ENCODE measurements at regions not wholly inside any gene's neighbourhood (a gene's known extent, or its start where the extent isn't known, plus 50 kb on each side); places are given as distances from the start of the nearest gene placed in this dataset.
"Not testable (repeated sequence)": the region's sequence is repeated elsewhere in the genome, so short reads cannot be mapped to it uniquely, and the experiment has no call there.

GRCh38 chr6:82775361-82775760 is 290.3 kb downstream of the UBE3D start:
- DNase-seq (ENCODE audit: low spot score in 2 of 2) (no peak), ATAC-seq (no peak)
- H3K27ac Mint-ChIP-seq = no peak overlapping the region
- no peaks in the 10 kb centered on the region for H3K9me3 Mint-ChIP-seq
- H3K36me3 Mint-ChIP-seq = no peaks in the 10 kb centered on the region

GRCh38 chr6:82775981-82776380 is 289.7 kb downstream of the UBE3D start:
- DNase-seq (ENCODE audit: low spot score in 2 of 2) = no peak
- no peaks in the 10 kb centered on the region for H3K36me3 Mint-ChIP-seq

GRCh38 chr6:82779041-82779440 is 286.6 kb downstream of the UBE3D start:
- ATAC-seq (no peak), DNase-seq (ENCODE audit: low spot score in 2 of 2) (no peak)
- Mint-ChIP-seq H3K27ac (no peak overlapping the region), H3K36me3 (no peaks in the 10 kb centered on the region), H3K9me3 (no peaks in the 10 kb centered on the region)

More at GRCh38 chr6:82775981-82776380, 289.7 kb downstream of the UBE3D start:
- Mint-ChIP-seq H3K27ac (no peak overlapping the region), H3K9me3 (no peaks in the 10 kb centered on the region)
- peak in 1 of 2 donors; percentile 68 for ATAC-seq

DNA sequence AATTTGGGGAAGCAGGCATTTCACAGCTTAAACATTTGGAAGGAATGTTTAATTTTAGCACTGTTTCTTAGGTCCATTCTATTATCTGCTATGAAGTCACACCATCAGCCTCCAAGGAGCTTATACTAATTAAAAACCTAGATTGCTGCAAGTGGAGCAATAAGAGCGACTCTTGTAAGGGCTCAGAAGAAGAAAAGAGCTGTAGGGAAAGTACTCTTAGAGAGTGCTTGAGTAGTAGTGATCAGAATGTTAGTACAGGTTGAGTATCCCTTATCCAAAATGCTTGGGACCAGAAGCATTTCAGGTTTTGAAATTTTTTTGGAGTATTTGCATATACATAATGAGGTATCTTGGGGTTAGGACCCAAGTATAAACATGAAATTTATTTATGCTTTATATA is 285.3 kb downstream of the UBE3D start:
- H3K27ac Mint-ChIP-seq = no peak overlapping the region
- ATAC-seq = no peak
- no peak for DNase-seq (ENCODE audit: low spot score in 2 of 2)
- H3K36me3 Mint-ChIP-seq = no peaks in the 10 kb centered on the region
- H3K9me3 Mint-ChIP-seq = no peaks in the 10 kb centered on the region

DNA sequence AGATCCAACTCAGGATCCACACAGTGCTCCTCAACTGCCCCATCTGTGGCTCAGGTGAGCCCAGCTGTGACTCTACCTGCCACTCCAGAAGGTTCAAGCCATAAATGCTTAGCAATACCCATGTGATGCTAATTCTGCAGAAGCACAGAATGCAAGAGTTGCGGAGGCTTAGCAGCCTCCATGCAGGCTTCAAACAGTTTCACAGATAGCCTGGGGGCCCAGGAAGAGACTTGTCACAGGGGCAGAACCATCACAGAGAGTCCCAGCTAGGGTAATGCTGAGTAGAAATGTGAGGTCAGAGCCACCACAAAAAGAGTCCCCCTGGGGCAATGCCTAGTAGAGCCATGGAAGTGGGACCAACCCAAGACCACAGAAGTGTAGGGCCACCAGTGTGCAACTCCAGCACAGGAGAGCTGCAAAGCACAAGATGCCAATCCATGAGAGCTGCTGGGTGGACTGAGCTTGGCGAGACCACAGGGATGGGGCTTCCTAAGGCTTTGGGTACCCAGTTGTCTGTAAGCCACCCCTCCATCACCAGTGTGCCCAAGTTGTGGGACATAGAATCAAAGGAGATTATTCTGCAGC is 283.9 kb downstream of the UBE3D start:
- no peaks in the 10 kb centered on the region for H3K9me3 Mint-ChIP-seq
- H3K27ac Mint-ChIP-seq = no peak overlapping the region
- ATAC-seq = no peak
- no peak for DNase-seq (ENCODE audit: low spot score in 2 of 2)
- no peaks in the 10 kb centered on the region for H3K36me3 Mint-ChIP-seq

DNA sequence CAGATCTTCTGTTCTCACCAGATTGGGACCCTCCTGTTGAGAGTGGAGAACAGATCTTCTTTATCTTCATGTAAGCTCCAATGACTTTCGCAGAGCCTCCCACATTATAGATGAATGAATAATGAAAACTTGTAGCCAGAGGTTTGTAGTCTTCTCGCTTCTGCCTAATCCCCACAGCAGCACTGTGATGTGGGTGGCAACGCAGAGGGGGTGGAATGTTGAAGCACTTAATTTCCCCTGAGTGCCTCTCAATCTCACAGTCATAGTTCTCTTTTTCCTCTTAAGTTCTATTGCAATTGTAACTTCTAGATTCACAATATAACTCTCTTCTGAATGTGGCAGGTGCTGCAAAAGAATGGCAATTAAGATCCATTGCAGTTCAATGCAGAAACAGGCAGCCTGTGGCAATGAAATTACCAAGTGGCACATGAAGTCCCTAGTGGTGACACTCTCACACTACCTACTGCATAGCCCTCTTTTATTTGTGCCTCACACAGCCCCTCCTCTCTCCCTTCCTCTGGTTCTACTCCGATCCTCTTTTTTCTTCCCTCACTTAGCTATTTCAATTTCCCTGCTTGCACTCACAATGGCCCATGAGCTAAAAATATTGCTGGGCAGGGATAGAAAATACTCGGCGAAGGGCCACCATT is 281.9 kb downstream of the UBE3D start:
- ATAC-seq = no peak
- peak overlapping the region in 1 of 2 donors; percentile 3 for H3K27ac Mint-ChIP-seq
- H3K36me3 Mint-ChIP-seq = no peaks in the 10 kb centered on the region
- no peak for DNase-seq (ENCODE audit: low spot score in 2 of 2)
- no peaks in the 10 kb centered on the region for H3K9me3 Mint-ChIP-seq

DNA sequence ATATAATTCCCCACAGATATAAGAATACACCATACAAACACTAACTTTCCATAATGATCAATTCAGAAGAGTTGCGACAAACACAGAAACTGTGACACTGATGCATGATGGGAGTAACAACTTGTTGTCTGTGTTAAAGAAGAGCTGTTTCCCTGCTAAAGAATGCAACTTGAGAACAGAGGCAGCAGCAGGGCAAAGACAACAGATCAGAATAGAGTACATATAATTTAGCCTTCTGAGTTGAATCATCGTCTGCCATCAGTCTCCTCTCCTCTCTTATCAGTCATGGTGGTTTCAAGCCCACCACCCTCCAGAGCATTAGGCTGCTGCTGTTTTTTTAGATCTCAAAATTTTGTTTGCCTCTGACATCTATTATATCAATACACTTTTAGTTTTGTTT is 280.4 kb downstream of the UBE3D start:
- no peak overlapping the region for H3K27ac Mint-ChIP-seq
- no peak for ATAC-seq
- H3K9me3 Mint-ChIP-seq = peaks cover 3 to 10% of the 10 kb centered on the region in 2 donors

GRCh38 chr6:82786248-82786647 is 279.4 kb downstream of the UBE3D start:
- H3K9me3 Mint-ChIP-seq = peaks cover 6 to 14% of the 10 kb centered on the region in 2 donors
- ATAC-seq (no peak), DNase-seq (ENCODE audit: low spot score in 2 of 2) (no peak)
- H3K27ac Mint-ChIP-seq = no peak overlapping the region
- H3K36me3 Mint-ChIP-seq = peaks cover 0 to 11% of the 10 kb centered on the region in 2 donors

More for the DNA sequence above, 280.4 kb downstream of the UBE3D start:
- no peak for DNase-seq (ENCODE audit: low spot score in 2 of 2)
- peaks cover 0 to 7% of the 10 kb centered on the region in 2 donors for H3K36me3 Mint-ChIP-seq

- Mint-ChIP-seq H3K27ac (no peak overlapping the region), H3K36me3 (no peaks in the 10 kb centered on the region), H3K9me3 (peaks cover 4 to 17% of the 10 kb centered on the region in 2 donors)
- DNase-seq (ENCODE audit: low spot score in 2 of 2) (no peak), ATAC-seq (no peak)
These were observed 269.7 kb downstream of the UBE3D start for GRCh38 chr6:82795940-82796339.

GRCh38 chr6:82801083-82801482 is 264.6 kb downstream of the UBE3D start:
- no peak for ATAC-seq
- Mint-ChIP-seq H3K36me3 (no peaks in the 10 kb centered on the region), H3K27ac (no peak overlapping the region), H3K9me3 (peaks cover 17 to 22% of the 10 kb centered on the region in 2 donors)
- no peak for DNase-seq (ENCODE audit: low spot score in 2 of 2)

GRCh38 chr6:82816243-82816642 is 249.4 kb downstream of the UBE3D start:
- H3K9me3 Mint-ChIP-seq; DNase-seq (ENCODE audit: low spot score in 2 of 2); H3K36me3 Mint-ChIP-seq; H3K27ac Mint-ChIP-seq; ATAC-seq: not testable (repeated sequence)

DNA sequence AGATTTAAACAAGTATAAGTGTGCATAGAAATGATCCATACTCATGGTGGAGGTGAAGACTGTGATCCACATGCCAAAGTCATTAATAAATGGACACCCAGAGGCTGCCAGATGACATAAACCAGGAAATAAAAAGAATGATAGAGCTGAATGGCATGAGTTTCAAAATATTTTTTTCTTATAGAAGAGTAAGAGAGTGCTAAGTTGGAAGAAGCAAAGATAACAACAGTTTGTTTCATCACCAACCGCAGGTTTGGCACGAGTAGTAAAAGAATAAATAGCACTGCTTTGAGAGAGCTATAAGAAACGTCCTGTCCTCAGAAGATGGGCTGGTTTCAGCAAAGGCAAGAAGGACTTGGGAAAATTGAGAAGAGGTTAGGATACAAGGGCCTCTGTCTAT is 246.9 kb downstream of the UBE3D start:
- Mint-ChIP-seq H3K9me3 (no peaks in the 10 kb centered on the region), H3K27ac (no peak overlapping the region), H3K36me3 (no peaks in the 10 kb centered on the region)
- no peak for DNase-seq (ENCODE audit: low spot score in 2 of 2)
- ATAC-seq = no peak

GRCh38 chr6:82823361-82823760 is 242.3 kb downstream of the UBE3D start:
- Mint-ChIP-seq H3K27ac (no peak overlapping the region), H3K36me3 (no peaks in the 10 kb centered on the region), H3K9me3 (no peaks in the 10 kb centered on the region)
- ATAC-seq = no peak
- DNase-seq (ENCODE audit: low spot score in 2 of 2) = no peak

GRCh38 chr6:82832811-82833210 is 232.8 kb downstream of the UBE3D start:
- Mint-ChIP-seq H3K36me3 (peaks cover 0 to 7% of the 10 kb centered on the region in 2 donors), H3K9me3 (peaks cover 0 to 5% of the 10 kb centered on the region in 2 donors), H3K27ac (no peak overlapping the region)
- ATAC-seq (no peak), DNase-seq (ENCODE audit: low spot score in 2 of 2) (no peak)

- peaks cover 0 to 5% of the 10 kb centered on the region in 2 donors for H3K9me3 Mint-ChIP-seq
- no peak overlapping the region for H3K27ac Mint-ChIP-seq
- no peak for DNase-seq (ENCODE audit: low spot score in 2 of 2)
- H3K36me3 Mint-ChIP-seq = peaks cover 0 to 7% of the 10 kb centered on the region in 2 donors
- no peak for ATAC-seq
These were observed 232.2 kb downstream of the UBE3D start for GRCh38 chr6:82833481-82833880.

DNA sequence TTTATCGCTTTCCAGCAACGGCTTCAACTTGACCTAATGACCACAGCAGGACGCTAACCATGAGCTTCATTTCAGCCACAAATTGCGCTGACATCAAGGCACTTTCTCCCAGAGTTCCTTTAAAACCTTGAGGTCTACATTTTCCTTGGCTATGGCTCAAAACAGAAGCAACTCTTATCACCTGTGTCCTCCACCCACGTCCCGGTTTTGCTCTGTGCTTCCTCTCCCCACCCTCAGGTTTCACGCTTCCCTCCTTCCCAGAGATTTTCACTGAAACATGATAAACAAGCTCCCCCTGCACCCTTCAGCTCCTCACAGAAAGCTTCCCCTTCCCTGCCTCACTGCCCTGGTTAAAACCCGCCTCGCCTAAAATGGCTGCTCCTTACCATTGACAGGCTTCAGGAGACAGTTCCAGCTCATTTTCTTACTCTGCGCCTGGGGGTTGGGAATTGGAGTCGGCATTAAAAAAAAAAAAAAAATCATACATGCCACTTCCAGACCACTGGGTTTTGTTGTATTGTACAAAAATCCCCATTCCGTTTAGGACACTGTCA is 229.5 kb downstream of the UBE3D start:
- Mint-ChIP-seq H3K27ac (no peak overlapping the region), H3K9me3 (peaks cover 0 to 5% of the 10 kb centered on the region in 2 donors), H3K36me3 (peaks cover 0 to 7% of the 10 kb centered on the region in 2 donors)
- DNase-seq (ENCODE audit: low spot score in 2 of 2) (no peak), ATAC-seq (no peak)

- DNase-seq (ENCODE audit: low spot score in 2 of 2) = no peak
- Mint-ChIP-seq H3K36me3 (peaks cover 0 to 7% of the 10 kb centered on the region in 2 donors), H3K27ac (no peak overlapping the region), H3K9me3 (peaks cover 0 to 5% of the 10 kb centered on the region in 2 donors)
- ATAC-seq = no peak
These were observed 225.1 kb downstream of the UBE3D start for GRCh38 chr6:82840571-82840970.

DNA sequence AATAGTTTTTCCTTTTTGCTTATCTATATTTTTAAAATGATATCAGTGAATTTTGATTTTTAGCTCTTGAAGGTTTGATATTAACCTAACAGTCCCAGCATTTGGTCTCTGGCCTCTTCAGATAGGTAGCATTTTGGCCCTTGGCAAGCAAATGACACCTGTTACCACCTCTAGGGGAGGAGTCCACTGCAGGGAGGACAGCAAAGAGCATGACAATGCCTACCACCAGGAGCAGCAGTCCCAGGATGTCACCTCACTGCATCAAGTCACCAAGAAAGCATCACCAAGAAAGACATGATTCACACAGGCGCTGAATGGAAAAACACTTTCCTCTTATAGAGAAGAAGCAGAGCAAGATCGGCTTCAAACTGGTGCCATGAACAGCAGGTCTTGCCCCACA is 224.3 kb downstream of the UBE3D start:
- peaks cover 0 to 5% of the 10 kb centered on the region in 2 donors for H3K9me3 Mint-ChIP-seq
- peaks cover 0 to 7% of the 10 kb centered on the region in 2 donors for H3K36me3 Mint-ChIP-seq
- H3K27ac Mint-ChIP-seq = no peak overlapping the region
- ATAC-seq (no peak), DNase-seq (ENCODE audit: low spot score in 2 of 2) (no peak)
